ENCODE measurements at regions not wholly inside any gene's neighbourhood (a gene's known extent, or its start where the extent isn't known, plus 50 kb on each side); places are given as distances from the start of the nearest gene placed in this dataset.

DNA sequence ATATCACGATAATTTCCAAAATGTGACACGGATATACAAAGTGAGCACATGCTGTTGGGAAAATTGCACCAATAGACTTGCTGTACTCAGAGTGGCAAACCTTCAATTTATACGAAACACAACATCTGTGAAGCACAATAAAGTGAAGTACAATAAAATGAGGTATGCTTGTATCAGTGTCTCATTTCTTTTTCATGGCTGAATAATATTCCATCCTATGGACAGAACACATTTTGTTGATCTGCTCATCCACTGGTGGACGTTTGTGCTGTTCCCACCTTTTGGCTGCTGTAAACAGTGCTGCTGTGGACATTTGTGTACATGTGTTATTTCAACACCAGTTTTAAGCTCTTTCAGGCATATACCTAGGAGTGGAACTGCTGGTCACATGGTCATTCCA lies 78.7 kb upstream of the CCND1 start:
- intact Hi-C loops (cut with micrococcal nuclease; ENCODE audit: unreplicated experiment): no loop called here
- WGBS (ENCODE audit: low lambda C conversion rate): 58% methylated on average over 4 of the region's 4 CpGs
- H3K27ac ChIP-seq (ENCODE audit: extremely low read length, insufficient read depth, low read length): no peak overlapping the region
- H3K4me3 ChIP-seq (replicated peaks in 1 of 3; ENCODE audit: insufficient read depth in 1 of 3, low read depth in 2 of 3, low read length in 3 of 3): no peak overlapping the region
- no peaks in the 10 kb centered on the region for H4K20me1 ChIP-seq (ENCODE audit: insufficient read depth, low read length)
- H3K9ac ChIP-seq (ENCODE audit: insufficient read depth, low read depth, low read length): no peak overlapping the region
- peaks cover 3 to 17% of the 10 kb centered on the region in 2 experiments; a peak in 3 of 5 replicates for H3K27me3 ChIP-seq (ENCODE audit: control insufficient read depth in 1 of 2, insufficient read depth in 2 of 2, low read length in 2 of 2)
- ATAC-seq (no peak), DNase-seq (ENCODE audit: low spot score) (no peak), FAIRE-seq (no peak)
- no peaks in the 10 kb centered on the region for H3K79me2 ChIP-seq (ENCODE audit: insufficient read depth, low read length)
- in situ Hi-C loops (cut with HindIII; ENCODE audit: extremely low pct_ligation_motif_present, low pct_unique_long_range_greater_than_20kb): no loop called here
- H3K4me1 ChIP-seq (ENCODE audit: insufficient read depth, low read length): peaks cover 15% of the 10 kb centered on the region
- BruUV-seq (replicated peaks): no TSS peak
- POLR2A ChIA-PET: no interaction called here
- no peaks in the 10 kb centered on the region for H3K36me3 ChIP-seq (replicated peaks in 1 of 2; ENCODE audit: control insufficient read depth in 1 of 2, insufficient read depth in 2 of 2, low read length in 2 of 2)
- no peak overlapping the region for H2AFZ ChIP-seq (ENCODE audit: low read length)
- no peaks in the 10 kb centered on the region for H3K9me3 ChIP-seq (ENCODE audit: low read length)
- TF ChIP-seq, protein P1, sequence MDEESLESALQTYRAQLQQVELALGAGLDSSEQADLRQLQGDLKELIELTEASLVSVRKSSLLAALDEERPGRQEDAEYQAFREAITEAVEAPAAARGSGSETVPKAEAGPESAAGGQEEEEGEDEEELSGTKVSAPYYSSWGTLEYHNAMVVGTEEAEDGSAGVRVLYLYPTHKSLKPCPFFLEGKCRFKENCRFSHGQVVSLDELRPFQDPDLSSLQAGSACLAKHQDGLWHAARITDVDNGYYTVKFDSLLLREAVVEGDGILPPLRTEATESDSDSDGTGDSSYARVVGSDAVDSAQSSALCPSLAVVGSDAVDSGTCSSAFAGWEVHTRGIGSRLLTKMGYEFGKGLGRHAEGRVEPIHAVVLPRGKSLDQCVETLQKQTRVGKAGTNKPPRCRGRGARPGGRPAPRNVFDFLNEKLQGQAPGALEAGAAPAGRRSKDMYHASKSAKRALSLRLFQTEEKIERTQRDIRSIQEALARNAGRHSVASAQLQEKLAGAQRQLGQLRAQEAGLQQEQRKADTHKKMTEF (CRISPR knock-in tag; IDR thresholded peaks at IDR 0.05): no peak
- no peak for TF ChIP-seq SCMH1 (CRISPR knock-in tag; IDR thresholded peaks at IDR 0.05; ENCODE audit: borderline replicate concordance)
- no peak for TF ChIP-seq HNF4A (CRISPR knock-in tag; IDR thresholded peaks at IDR 0.05)
- no peak for TF ChIP-seq DNMT1 (CRISPR knock-in tag; IDR thresholded peaks at IDR 0.05)
- no peak for TF ChIP-seq ZNF543 (CRISPR knock-in tag; IDR thresholded peaks at IDR 0.05)
- TF ChIP-seq GABPA (IDR thresholded peaks at IDR 0.05; ENCODE audit: low read depth, low read length): no peak
- no peak for TF ChIP-seq GABPA (CRISPR knock-in tag; IDR thresholded peaks at IDR 0.05; ENCODE audit: low read depth)
- no peak for TF ChIP-seq ZSCAN20 (CRISPR knock-in tag; IDR thresholded peaks at IDR 0.05; ENCODE audit: borderline replicate concordance)
- no peak for TF ChIP-seq PAWR (CRISPR knock-in tag; IDR thresholded peaks at IDR 0.05; ENCODE audit: borderline replicate concordance)
- no peak for TF ChIP-seq RBM39 (IDR thresholded peaks at IDR 0.05; ENCODE audit: low read depth, low read length, poor library complexity, severe bottlenecking)
- CTCF ChIA-PET (ENCODE audit: low intra/inter-chr PET ratio, low total read pairs): no interaction called here
- no peak overlapping the region for H3K4me2 ChIP-seq (ENCODE audit: low read depth, low read length)
